Loucy (cell line): ENCODE measurements at regions not wholly inside any gene's neighbourhood (a gene's known extent, or its start where the extent isn't known, plus 50 kb on each side); places are given as distances from the start of the nearest gene placed in this dataset.

Source experiments
- H2AFZ ChIP-seq: fragments of 200-600 bp; sonication (generic); 2 replicates; pipeline ENCODE4 v1.6.0; 2016; ENCODE audit warnings: antibody characterized with exemption, mild to moderate bottlenecking, low read length, moderate library complexity
- H3F3A ChIP-seq: fragments of 200-600 bp; 2 replicates; pipeline ENCODE4 v1.6.0; 2016; ENCODE audit warnings: antibody characterized with exemption, low read depth, mild to moderate bottlenecking
- H3K27me3 ChIP-seq: fragments of 200-600 bp; sonication (generic); 2 replicates; pipeline ENCODE4 v1.6.1; 2014; ENCODE audit warnings: low read length, mild to moderate bottlenecking; ENCODE audit not compliant: insufficient read depth, poor library complexity, severe bottlenecking
- H3K36me3 ChIP-seq: fragments of 200-600 bp; sonication (generic); 2 replicates; pipeline ENCODE4 v1.6.1; 2016; ENCODE audit warnings: low read length; ENCODE audit not compliant: insufficient read depth
- H3K4me1 ChIP-seq: fragments of 200-600 bp; sonication (generic); 2 replicates; pipeline ENCODE4 v1.5.1; 2014; ENCODE audit warnings: low read length, mild to moderate bottlenecking; ENCODE audit not compliant: insufficient read depth, poor library complexity, severe bottlenecking
- H3K4me2 ChIP-seq: fragments of 200-600 bp; sonication (generic); 2 replicates; pipeline ENCODE4 v1.6.0; 2014; ENCODE audit warnings: antibody characterized with exemption, low read length, low read depth, mild to moderate bottlenecking; ENCODE audit not compliant: poor library complexity, severe bottlenecking
- H3K4me3 ChIP-seq: fragments of 200-600 bp; sonication (generic); 2 replicates; pipeline ENCODE4 v1.5.1; 2014; ENCODE audit warnings: low read length, mild to moderate bottlenecking, mixed read lengths; ENCODE audit not compliant: poor library complexity, severe bottlenecking
- H3K79me2 ChIP-seq: fragments of 200-600 bp; sonication (generic); 2 replicates; pipeline ENCODE4 v1.6.1; 2014; ENCODE audit warnings: low read length; ENCODE audit not compliant: insufficient read depth
- H3K9ac ChIP-seq: fragments of 200-600 bp; sonication (generic); 2 replicates; pipeline ENCODE4 v1.6.0; 2014; ENCODE audit warnings: mild to moderate bottlenecking, low read depth, low read length, moderate library complexity; ENCODE audit not compliant: poor library complexity, severe bottlenecking
- H3K9me2 ChIP-seq: fragments of 200-600 bp; sonication (generic); replicated peaks from 2 replicates; pipeline ENCODE4 v1.6.1; 2016; ENCODE audit warnings: low read depth, low read length, mixed read lengths
- H3K9me3 ChIP-seq: fragments of 200-600 bp; sonication (generic); 2 replicates; pipeline ENCODE4 v1.6.1; 2014; ENCODE audit warnings: mild to moderate bottlenecking, antibody characterized with exemption, low read length, low read depth; ENCODE audit not compliant: insufficient read depth
- H4K20me1 ChIP-seq: fragments of 200-600 bp; sonication (generic); 2 replicates; pipeline ENCODE4 v1.6.0; 2014; ENCODE audit warnings: antibody characterized with exemption, low read length, mild to moderate bottlenecking; ENCODE audit not compliant: insufficient read depth, poor library complexity, severe bottlenecking
- CTCF ChIP-seq: fragments of 200-600 bp; sonication (generic); conservative IDR thresholded peaks from 2 replicates; pipeline ENCODE4 v1.5.1; 2014; ENCODE audit warnings: mild to moderate bottlenecking, antibody characterized with exemption, low read length
- EZH2phosphoT487 ChIP-seq: fragments of 200-600 bp; IDR thresholded peaks from 2 replicates; pipeline ENCODE4 v1.6.1; 2018; ENCODE audit warnings: antibody characterized with exemption, mild to moderate bottlenecking, moderate library complexity, borderline replicate concordance

GRCh38 chr4:52246827-52247226 lies 195.7 kb downstream of the SPATA18 start:
- Histone ChIP-seq H2AFZ (no peak overlapping the region), H3K9me2 (no peaks in the 10 kb centered on the region), H3F3A (no peaks in the 10 kb centered on the region), H3K4me1 (no peaks in the 10 kb centered on the region), H3K9me3 (no peaks in the 10 kb centered on the region), H3K4me2 (no peak overlapping the region), H4K20me1 (no peaks in the 10 kb centered on the region), H3K4me3 (no peak overlapping the region), H3K27me3 (no peaks in the 10 kb centered on the region), H3K36me3 (no peaks in the 10 kb centered on the region), H3K79me2 (no peaks in the 10 kb centered on the region), H3K9ac (no peak overlapping the region)
- no peak for TF ChIP-seq CTCF
- TF ChIP-seq EZH2phosphoT487: no peak

- Histone ChIP-seq H2AFZ (no peak overlapping the region), H3K4me2 (no peak overlapping the region), H3K9ac (no peak overlapping the region), H3K27me3 (no peaks in the 10 kb centered on the region), H4K20me1 (no peaks in the 10 kb centered on the region), H3F3A (no peaks in the 10 kb centered on the region), H3K9me3 (peaks cover 2% of the 10 kb centered on the region; the same call in 1 of the 2 replicates), H3K79me2 (no peaks in the 10 kb centered on the region), H3K4me1 (no peaks in the 10 kb centered on the region), H3K4me3 (no peak overlapping the region), H3K9me2 (no peaks in the 10 kb centered on the region), H3K36me3 (no peaks in the 10 kb centered on the region)
- TF ChIP-seq CTCF: no peak
- TF ChIP-seq EZH2phosphoT487: no peak
Observed at GRCh38 chr4:52247941-52248340, 196.8 kb downstream of the SPATA18 start.

GRCh38 chr4:52248820-52249219 lies 197.7 kb downstream of the SPATA18 start:
- no peaks in the 10 kb centered on the region for H3K9me2 ChIP-seq
- no peaks in the 10 kb centered on the region for H4K20me1 ChIP-seq
- H3K79me2 ChIP-seq: no peaks in the 10 kb centered on the region
- H2AFZ ChIP-seq: no peak overlapping the region
- no peaks in the 10 kb centered on the region for H3K4me1 ChIP-seq
- H3K9me3 ChIP-seq: peaks cover 6% of the 10 kb centered on the region; the same call in 1 of the 2 replicates
- no peaks in the 10 kb centered on the region for H3K27me3 ChIP-seq
- H3K9ac ChIP-seq: no peak overlapping the region
- no peak for TF ChIP-seq CTCF
- TF ChIP-seq EZH2phosphoT487: no peak
- no peaks in the 10 kb centered on the region for H3K36me3 ChIP-seq
- H3K4me2 ChIP-seq: no peak overlapping the region
- H3F3A ChIP-seq: no peaks in the 10 kb centered on the region
- H3K4me3 ChIP-seq: no peak overlapping the region
